Bronchial epithelial cell (primary cell): ENCODE measurements at regions not wholly inside any gene's neighbourhood (a gene's known extent, or its start where the extent isn't known, plus 50 kb on each side); places are given as distances from the start of the nearest gene placed in this dataset.

Experiments used
- DNase-seq: peaks from one replicate; pipeline ENCODE4 v3.0.0-alpha.2; 2010; ENCODE audit warnings: low read depth
- FAIRE-seq: peaks from 2 replicates; lab custom pipeline; 2011; peaks lifted over from hg19 to GRCh38; lab: Jason Lieb, UNC
- H3K27me3 ChIP-seq: 2 replicates; pipeline ENCODE4 v1.5.1; 2011; ENCODE audit warnings: low read length; ENCODE audit not compliant: control insufficient read depth, insufficient read depth
- H3K36me3 ChIP-seq: 2 replicates; pipeline ENCODE4 v1.5.1; 2011; ENCODE audit warnings: low read length; ENCODE audit not compliant: control insufficient read depth, insufficient read depth
- H3K4me3 ChIP-seq: 2 replicates; pipeline ENCODE4 v1.5.1; 2011; ENCODE audit warnings: mild to moderate bottlenecking, low read depth, low read length, control low read depth
- TF ChIP-seq, protein P1 (sequence below): IDR thresholded peaks from 2 replicates; pipeline ENCODE4 v1.5.1; 2011; ENCODE audit warnings: mild to moderate bottlenecking, moderate library complexity, low read length, control low read depth, inconsistent platforms; ENCODE audit not compliant: insufficient read depth, severe bottlenecking

DNA sequence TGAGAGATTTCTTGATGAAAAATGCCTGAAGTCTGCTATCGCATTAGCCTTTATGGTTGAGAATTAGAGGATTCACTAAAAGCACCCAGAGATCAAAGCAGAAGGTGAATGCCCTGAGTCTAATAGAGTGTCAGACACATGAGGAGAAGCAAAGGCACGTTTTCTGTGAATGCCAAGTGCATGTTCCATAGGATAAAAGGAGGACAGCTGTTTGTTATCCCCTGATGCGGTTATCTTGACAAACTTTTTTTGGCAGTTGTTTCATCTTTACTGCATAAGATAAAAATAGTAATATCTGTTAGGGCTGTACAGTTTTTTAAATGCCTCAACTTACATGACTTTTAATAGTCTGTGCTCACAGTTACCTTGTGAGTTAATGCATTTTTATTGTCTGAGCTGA, 65.3 kb upstream of the CD96 start:
- DNase-seq = no peak
- H3K36me3 ChIP-seq = no peaks in the 10 kb centered on the region
- no peak overlapping the region for H3K4me3 ChIP-seq
- no peak for FAIRE-seq
- H3K27me3 ChIP-seq = peaks cover 1% of the 10 kb centered on the region
- TF ChIP-seq, protein P1, sequence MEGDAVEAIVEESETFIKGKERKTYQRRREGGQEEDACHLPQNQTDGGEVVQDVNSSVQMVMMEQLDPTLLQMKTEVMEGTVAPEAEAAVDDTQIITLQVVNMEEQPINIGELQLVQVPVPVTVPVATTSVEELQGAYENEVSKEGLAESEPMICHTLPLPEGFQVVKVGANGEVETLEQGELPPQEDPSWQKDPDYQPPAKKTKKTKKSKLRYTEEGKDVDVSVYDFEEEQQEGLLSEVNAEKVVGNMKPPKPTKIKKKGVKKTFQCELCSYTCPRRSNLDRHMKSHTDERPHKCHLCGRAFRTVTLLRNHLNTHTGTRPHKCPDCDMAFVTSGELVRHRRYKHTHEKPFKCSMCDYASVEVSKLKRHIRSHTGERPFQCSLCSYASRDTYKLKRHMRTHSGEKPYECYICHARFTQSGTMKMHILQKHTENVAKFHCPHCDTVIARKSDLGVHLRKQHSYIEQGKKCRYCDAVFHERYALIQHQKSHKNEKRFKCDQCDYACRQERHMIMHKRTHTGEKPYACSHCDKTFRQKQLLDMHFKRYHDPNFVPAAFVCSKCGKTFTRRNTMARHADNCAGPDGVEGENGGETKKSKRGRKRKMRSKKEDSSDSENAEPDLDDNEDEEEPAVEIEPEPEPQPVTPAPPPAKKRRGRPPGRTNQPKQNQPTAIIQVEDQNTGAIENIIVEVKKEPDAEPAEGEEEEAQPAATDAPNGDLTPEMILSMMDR = no peak

DNA sequence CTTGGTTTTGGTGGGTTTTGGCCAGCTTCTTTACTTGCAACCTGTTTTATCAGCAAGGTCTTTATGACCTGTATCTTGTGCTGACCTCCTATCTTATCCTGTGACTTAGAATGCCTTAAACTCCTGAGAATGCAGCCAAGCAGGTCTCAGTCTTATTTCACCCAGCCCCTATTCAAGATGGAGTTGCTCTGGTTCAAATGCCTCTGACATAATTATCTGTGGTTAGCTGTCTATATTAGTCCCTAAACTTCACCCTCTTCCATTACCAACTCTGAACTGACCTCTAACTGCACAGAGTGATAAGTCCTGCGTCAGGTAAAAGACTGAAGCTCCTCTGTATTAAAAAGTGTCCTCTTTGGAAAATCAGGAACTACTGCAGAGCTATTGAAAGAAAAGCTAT, 61.9 kb upstream of the CD96 start:
- TF ChIP-seq, protein P1 = no peak
- H3K36me3 ChIP-seq = no peaks in the 10 kb centered on the region
- DNase-seq = no peak
- H3K4me3 ChIP-seq = no peak overlapping the region
- FAIRE-seq = no peak
- no peaks in the 10 kb centered on the region for H3K27me3 ChIP-seq

DNA sequence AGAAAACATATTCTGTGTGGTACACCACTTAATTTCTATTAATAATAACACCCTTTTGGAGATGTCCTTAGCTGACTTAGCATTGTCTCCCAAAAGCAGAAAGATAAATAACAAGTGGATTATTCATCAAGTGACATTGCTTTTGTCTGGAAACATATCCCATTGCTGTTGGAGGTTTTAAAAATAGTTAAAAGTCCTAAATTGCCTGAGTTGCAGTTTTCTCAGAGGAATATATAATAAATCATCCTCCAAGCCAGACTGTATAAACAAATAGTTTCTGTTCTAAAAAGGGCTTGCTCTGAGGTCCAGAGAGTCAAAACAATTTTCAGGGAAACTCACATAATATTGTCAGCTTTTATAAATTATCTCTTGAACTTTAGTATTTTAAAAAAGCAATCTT, 60.4 kb upstream of the CD96 start:
- TF ChIP-seq, protein P1 = no peak
- H3K27me3 ChIP-seq = no peaks in the 10 kb centered on the region
- no peaks in the 10 kb centered on the region for H3K36me3 ChIP-seq
- FAIRE-seq (no peak), DNase-seq (no peak)
- H3K4me3 ChIP-seq = no peak overlapping the region

DNA sequence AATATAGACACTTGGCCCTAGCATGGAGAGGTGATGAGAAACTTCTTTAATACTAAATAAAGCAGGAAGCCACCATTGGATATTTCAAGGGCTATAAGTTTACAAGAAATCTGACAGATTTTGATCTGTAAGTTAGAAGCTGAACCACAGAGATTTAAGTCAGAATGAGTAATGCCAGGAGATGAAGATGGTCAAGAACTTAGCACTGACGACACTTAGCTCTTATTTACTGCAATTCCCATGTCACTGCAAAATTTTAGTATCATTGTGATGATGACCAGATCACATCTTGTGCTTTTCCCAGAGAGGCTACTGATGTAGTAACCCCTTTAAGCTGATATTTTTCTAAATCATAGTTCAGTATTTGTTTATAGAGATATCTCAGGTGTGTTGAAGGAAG, 59.4 kb upstream of the CD96 start:
- no peaks in the 10 kb centered on the region for H3K36me3 ChIP-seq
- no peaks in the 10 kb centered on the region for H3K27me3 ChIP-seq
- H3K4me3 ChIP-seq = no peak overlapping the region
- DNase-seq (no peak), FAIRE-seq (no peak)
- TF ChIP-seq, protein P1 = no peak

DNA sequence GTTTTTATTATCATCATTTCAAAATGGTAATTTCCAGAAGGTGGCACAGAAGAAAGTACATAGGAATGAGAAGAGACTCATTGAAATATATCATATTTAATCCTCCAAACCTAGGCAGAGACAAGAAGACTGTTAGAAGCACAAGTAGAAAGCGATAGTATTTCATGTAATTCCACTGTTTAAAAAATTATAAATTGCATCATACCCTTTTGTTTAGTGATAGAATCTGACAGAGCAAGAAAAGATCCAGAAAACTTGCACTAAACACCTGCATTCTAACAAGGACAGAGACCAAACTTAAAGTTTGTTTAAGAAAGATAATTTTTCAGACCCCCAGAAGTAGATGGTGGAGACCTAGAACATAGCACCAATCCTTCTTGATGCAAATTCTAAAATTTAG, 56.9 kb upstream of the CD96 start:
- DNase-seq (no peak), FAIRE-seq (no peak)
- no peaks in the 10 kb centered on the region for H3K36me3 ChIP-seq
- no peak overlapping the region for H3K4me3 ChIP-seq
- no peaks in the 10 kb centered on the region for H3K27me3 ChIP-seq
- TF ChIP-seq, protein P1 = no peak
